UCSD-AML1 (cell line): ENCODE measurements at regions not wholly inside any gene's neighbourhood (a gene's known extent, or its start where the extent isn't known, plus 50 kb on each side); places are given as distances from the start of the nearest gene placed in this dataset.
"Not testable (repeated sequence)": the region's sequence is repeated elsewhere in the genome, so short reads cannot be mapped to it uniquely, and the experiment has no call there.

Source experiments
- DNase-seq: peaks from one replicate; lab custom pipeline; 2025; ENCODE audit not compliant: unreplicated experiment; lab: John Stamatoyannopoulos, UW

- DNase-seq = no peak
Measured at GRCh38 chr10:131020775-131021174, 290.7 kb downstream of the TCERG1L start.

GRCh38 chr10:131021246-131021895 is 290.1 kb downstream of the TCERG1L start:
- no peak for DNase-seq

- no peak for DNase-seq
Measured at GRCh38 chr10:131021969-131022368, 289.6 kb downstream of the TCERG1L start.

GRCh38 chr10:131022369-131022768 is 289.2 kb downstream of the TCERG1L start:
- DNase-seq = no peak

- DNase-seq = no peak
Measured at GRCh38 chr10:131022981-131023380, 288.5 kb downstream of the TCERG1L start.

GRCh38 chr10:131024259-131025131 is 287.0 kb downstream of the TCERG1L start:
- DNase-seq = no peak

GRCh38 chr10:131025333-131025732 is 286.2 kb downstream of the TCERG1L start:
- DNase-seq = no peak

- no peak for DNase-seq
Measured at GRCh38 chr10:131027256-131027655, 284.3 kb downstream of the TCERG1L start.

GRCh38 chr10:131031346-131031745 is 280.2 kb downstream of the TCERG1L start:
- no peak for DNase-seq

GRCh38 chr10:131032329-131033165 is 279.0 kb downstream of the TCERG1L start:
- DNase-seq = no peak

- DNase-seq = no peak
Measured at GRCh38 chr10:131033166-131034085, 278.1 kb downstream of the TCERG1L start.

- no peak for DNase-seq
Measured at GRCh38 chr10:131034451-131034850, 277.1 kb downstream of the TCERG1L start.

- DNase-seq = no peak
Measured at GRCh38 chr10:131035779-131036178, 275.7 kb downstream of the TCERG1L start.

- no peak for DNase-seq
Measured at GRCh38 chr10:131038056-131038455, 273.5 kb downstream of the TCERG1L start.

- DNase-seq = no peak
Measured at GRCh38 chr10:131041031-131041430, 270.5 kb downstream of the TCERG1L start.

- DNase-seq = no peak
Measured at GRCh38 chr10:131041441-131041840, 270.1 kb downstream of the TCERG1L start.

- not testable (repeated sequence) for DNase-seq
Measured at GRCh38 chr10:131042015-131042414, 269.5 kb downstream of the TCERG1L start.
